ENCODE measurements at regions not wholly inside any gene's neighbourhood (a gene's known extent, or its start where the extent isn't known, plus 50 kb on each side); places are given as distances from the start of the nearest gene placed in this dataset.

DNA sequence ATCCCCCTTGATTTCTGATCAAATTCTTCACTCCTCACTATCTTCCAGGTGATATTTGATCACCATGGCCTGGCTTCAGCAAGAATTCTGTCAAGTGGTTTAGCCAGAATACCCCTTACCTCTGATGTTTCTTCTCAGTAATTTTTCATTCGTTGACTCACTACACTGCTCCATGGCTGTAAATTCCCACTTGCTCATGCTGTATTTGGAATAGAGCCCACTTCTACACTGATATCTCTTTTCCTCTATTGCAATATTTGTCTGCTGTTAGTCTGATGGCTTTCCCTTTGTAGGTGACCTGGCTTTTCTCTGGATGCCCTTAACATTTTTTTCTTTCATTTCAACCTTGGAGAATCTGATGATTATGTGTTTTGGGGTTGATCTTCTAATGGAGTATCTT is 73.9 kb upstream of the DIPK2B start:
- no peak for DNase-seq (ENCODE audit: low read depth)

DNA sequence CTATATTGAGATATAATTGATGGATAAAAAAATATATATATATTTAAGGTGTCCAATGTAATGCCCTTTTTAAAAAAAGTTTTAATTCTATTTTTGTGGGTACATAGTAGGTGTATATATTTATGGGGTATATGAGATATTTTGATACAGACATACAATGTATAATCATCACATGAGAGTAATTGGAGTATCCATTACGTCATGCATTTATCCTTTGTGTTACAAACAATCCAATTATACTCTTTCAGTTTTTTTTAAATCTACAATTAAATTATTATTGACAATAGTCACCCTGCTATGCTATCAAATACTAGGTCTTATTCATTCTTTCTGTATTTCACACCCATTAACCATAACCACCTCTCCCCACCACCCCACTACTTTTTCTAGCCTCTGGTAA is 66.3 kb upstream of the DIPK2B start:
- DNase-seq (ENCODE audit: low read depth) = no peak

DNA sequence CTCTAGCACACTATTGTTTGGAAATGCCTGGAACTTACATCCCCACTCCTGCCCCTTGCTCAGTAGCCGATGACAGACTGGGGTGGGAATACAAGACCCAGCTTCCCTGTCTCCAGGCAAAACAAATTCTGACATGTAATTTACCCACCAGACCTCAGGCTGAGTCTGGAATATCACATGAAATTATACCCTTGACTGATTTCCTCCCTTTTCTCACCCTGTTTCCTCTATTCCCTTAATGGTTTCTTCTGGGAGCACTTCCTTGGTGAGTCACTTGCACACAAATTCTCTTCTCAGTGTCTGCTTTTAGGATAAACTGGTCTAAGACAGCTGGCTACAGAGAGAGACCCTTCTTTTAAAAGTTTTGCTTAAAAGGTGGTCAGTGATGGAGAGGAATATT is 65.8 kb upstream of the DIPK2B start:
- DNase-seq (ENCODE audit: low read depth) = no peak

DNA sequence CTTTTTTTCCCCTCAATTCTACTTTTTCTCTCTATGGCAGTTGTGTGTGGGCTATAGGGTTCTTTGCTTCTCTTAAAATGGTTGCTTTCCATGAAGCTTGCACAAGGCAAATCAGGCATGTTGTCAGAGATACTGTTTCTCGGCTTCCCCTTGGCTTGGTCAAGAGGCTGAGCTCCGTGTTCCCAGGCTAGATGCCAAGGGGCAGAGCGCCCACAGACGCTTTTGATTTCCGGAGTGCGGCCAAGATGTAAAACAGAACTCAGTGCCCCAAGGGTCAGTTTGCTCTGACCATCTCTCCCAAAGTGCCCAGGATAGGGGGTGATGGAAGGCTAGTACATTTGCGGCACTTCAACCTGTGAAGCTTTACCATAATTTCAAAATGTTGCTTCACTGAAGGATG is 64.2 kb upstream of the DIPK2B start:
- DNase-seq (ENCODE audit: low read depth) = no peak

DNA sequence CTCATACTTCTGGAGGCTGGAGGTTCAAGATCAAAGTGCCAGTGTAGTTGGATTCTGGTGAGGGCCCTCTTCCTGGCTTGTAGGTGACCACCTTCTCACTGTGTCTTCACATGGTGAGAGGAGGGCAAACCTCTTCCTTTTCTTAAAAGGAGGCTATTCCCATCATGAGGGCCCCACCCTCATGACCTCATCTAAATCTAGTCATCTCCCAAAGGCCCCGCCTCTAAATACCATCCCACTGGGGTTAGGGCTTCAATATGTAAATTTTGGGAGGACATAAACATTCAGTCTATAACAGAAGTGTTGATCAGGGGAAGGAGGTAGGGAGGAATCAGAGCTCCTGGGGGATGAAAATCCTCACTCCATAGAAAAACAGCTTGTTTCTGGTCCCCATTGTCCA is 60.8 kb upstream of the DIPK2B start:
- DNase-seq (ENCODE audit: low read depth) = no peak

DNA sequence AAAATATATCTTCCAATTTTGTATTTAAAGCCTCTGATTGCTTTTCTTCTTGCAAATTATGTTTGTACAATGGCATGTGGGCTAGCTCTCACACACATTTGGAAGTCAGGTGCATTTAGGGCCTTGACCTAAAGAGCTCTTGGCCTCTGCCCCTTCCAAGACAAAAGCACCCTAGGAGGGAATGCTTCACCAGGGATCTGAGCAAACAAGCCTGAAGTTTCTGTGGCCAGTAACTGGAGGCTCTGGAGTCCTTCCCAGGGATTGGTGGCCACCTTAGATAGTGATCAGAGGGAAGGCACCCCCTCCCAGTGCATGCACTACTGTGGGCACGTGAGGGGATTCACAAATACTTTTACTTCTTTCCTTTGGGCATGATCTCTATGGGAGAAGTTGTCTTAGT is 60.3 kb upstream of the DIPK2B start:
- no peak for DNase-seq (ENCODE audit: low read depth)

DNA sequence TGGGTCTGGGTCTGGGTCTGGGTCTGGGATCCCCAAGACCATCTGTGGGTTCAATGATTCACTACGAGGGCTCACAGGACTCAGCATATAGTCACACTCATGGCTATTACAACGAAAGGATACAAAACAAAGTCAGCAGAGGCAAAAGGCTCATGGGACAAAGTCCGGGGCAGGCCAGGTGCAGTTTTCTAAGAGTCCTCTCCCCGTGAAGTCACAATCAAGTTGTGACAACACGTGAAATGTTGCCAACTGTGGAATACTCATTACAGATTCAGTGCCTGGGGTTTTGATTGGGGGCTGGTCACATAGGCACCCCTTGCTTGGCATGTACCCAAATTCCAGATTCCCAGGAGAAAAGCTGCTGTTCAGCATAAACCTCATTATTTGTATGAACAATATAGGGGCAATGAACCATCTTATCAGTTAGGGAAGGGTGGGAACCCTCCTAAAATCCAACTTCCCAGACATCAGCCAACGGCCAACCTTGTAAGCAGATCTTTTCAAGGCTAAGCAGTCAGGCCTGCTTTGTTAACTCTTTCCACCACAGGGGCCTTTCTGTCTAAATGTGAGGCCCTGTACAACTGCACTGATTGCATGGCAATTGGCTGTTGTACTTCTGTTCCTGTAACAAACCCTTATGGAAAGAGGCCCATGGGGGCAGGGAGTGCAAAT is 58.2 kb upstream of the DIPK2B start:
- DNase-seq (ENCODE audit: low read depth) = no peak

Data from T-helper 22 cell (primary cell).